Upper lobe of right lung (tissue), 1 donor: ENCODE measurements at regions not wholly inside any gene's neighbourhood (a gene's known extent, or its start where the extent isn't known, plus 50 kb on each side); places are given as distances from the start of the nearest gene placed in this dataset.
"Not testable (repeated sequence)": the region's sequence is repeated elsewhere in the genome, so short reads cannot be mapped to it uniquely, and the experiment has no call there.

Experiments
- ATAC-seq: fragments of 200-7000 bp; cut with Tn5 transposase; one replicate; pipeline ENCODE4 v1.9.1; 2020; ENCODE audit warnings: mild to moderate bottlenecking, moderate library complexity
- DNase-seq: peaks from one replicate; pipeline ENCODE4 v3.0.0-alpha.2; 2020
- H3K27ac ChIP-seq: fragments of 200-600 bp; one replicate; pipeline ENCODE4 v1.8.0; 2022
- H3K27me3 ChIP-seq: fragments of 200-600 bp; one replicate; pipeline ENCODE4 v1.8.0; 2022; ENCODE audit warnings: mild to moderate bottlenecking
- H3K36me3 ChIP-seq: fragments of 200-600 bp; one replicate; pipeline ENCODE4 v1.8.0; 2022
- H3K4me1 ChIP-seq: fragments of 200-600 bp; one replicate; pipeline ENCODE4 v1.8.0; 2022
- H3K4me3 ChIP-seq: fragments of 200-600 bp; one replicate; pipeline ENCODE4 v1.8.0; 2022; ENCODE audit warnings: mild to moderate bottlenecking
- H3K9me3 ChIP-seq: fragments of 200-600 bp; one replicate; pipeline ENCODE4 v1.8.0; 2022
- CTCF ChIP-seq: fragments of 200-600 bp; IDR thresholded peaks from one replicate; pipeline ENCODE4 v1.8.0; 2022; ENCODE audit warnings: antibody characterized with exemption
- intact Hi-C: fragments of 100-400 bp; cut with DNase I; formaldehyde crosslinking; loops from one replicate; pipeline ENCODE4 v1.11.0; 2022
- donor health status: DM: no; HTN: yes; CAD: no; lungs with severe emphysema.

- no peak for TF ChIP-seq CTCF
- no peak overlapping the region for H3K27ac ChIP-seq
- no peaks in the 10 kb centered on the region for H3K4me1 ChIP-seq
- no peaks in the 10 kb centered on the region for H3K9me3 ChIP-seq
- no peak overlapping the region for H3K4me3 ChIP-seq
- H3K36me3 ChIP-seq = no peaks in the 10 kb centered on the region
- no peak for DNase-seq
- no peak for ATAC-seq
- no peaks in the 10 kb centered on the region for H3K27me3 ChIP-seq
- intact Hi-C loops = no loop called here
Observed at GRCh38 chr4:24364249-24364648, 220.1 kb downstream of the DHX15 start.

GRCh38 chr4:24363751-24364150, 220.6 kb downstream of the DHX15 start:
- Histone ChIP-seq H3K27ac (no peak overlapping the region), H3K9me3 (no peaks in the 10 kb centered on the region), H3K4me3 (no peak overlapping the region), H3K27me3 (no peaks in the 10 kb centered on the region), H3K36me3 (no peaks in the 10 kb centered on the region), H3K4me1 (no peaks in the 10 kb centered on the region)
- ATAC-seq (no peak), DNase-seq (no peak)
- intact Hi-C loops = no loop called here
- no peak for TF ChIP-seq CTCF

GRCh38 chr4:24352112-24352511, 232.2 kb downstream of the DHX15 start:
- intact Hi-C loops = no loop called here
- no peak for TF ChIP-seq CTCF
- no peak overlapping the region for H3K4me3 ChIP-seq
- H3K4me1 ChIP-seq = no peaks in the 10 kb centered on the region
- ATAC-seq (no peak), DNase-seq (no peak)
- no peak overlapping the region for H3K27ac ChIP-seq
- H3K9me3 ChIP-seq = no peaks in the 10 kb centered on the region
- H3K36me3 ChIP-seq = no peaks in the 10 kb centered on the region
- no peaks in the 10 kb centered on the region for H3K27me3 ChIP-seq

GRCh38 chr4:24349168-24349996, 235.0 kb downstream of the DHX15 start:
- H3K4me3 ChIP-seq, H3K4me1 ChIP-seq, H3K9me3 ChIP-seq, ATAC-seq, DNase-seq, H3K27me3 ChIP-seq, H3K36me3 ChIP-seq, intact Hi-C loops, H3K27ac ChIP-seq: not testable (repeated sequence)

- Histone ChIP-seq H3K27me3 (no peaks in the 10 kb centered on the region), H3K36me3 (no peaks in the 10 kb centered on the region), H3K4me3 (no peak overlapping the region), H3K4me1 (no peaks in the 10 kb centered on the region), H3K9me3 (no peaks in the 10 kb centered on the region), H3K27ac (no peak overlapping the region)
- no peak for ATAC-seq
- no peak for TF ChIP-seq CTCF
- no peak for DNase-seq
- intact Hi-C loops = no loop called here
Observed at GRCh38 chr4:24339260-24339659, 245.1 kb downstream of the DHX15 start.

- no peak for TF ChIP-seq CTCF
- intact Hi-C loops = no loop called here
Observed at GRCh38 chr4:24337451-24338190, 246.7 kb downstream of the DHX15 start.

More at GRCh38 chr4:24337451-24338190, 246.7 kb downstream of the DHX15 start:
- Histone ChIP-seq H3K36me3 (no peaks in the 10 kb centered on the region), H3K4me1 (no peaks in the 10 kb centered on the region), H3K9me3 (no peaks in the 10 kb centered on the region), H3K4me3 (no peak overlapping the region), H3K27ac (no peak overlapping the region), H3K27me3 (no peaks in the 10 kb centered on the region)
- ATAC-seq (no peak), DNase-seq (no peak)
